IPS DF 6.9 (cell line): ENCODE measurements at regions not wholly inside any gene's neighbourhood (a gene's known extent, or its start where the extent isn't known, plus 50 kb on each side); places are given as distances from the start of the nearest gene placed in this dataset.
"Not testable (repeated sequence)": the region's sequence is repeated elsewhere in the genome, so short reads cannot be mapped to it uniquely, and the experiment has no call there.

ENCODE experiments used
- DNase-seq: peaks from one replicate; pipeline ENCODE4 v3.0.0-alpha.2; 2013; ENCODE audit warnings: low read depth, low spot score
- H3K27ac ChIP-seq: one replicate; pipeline ENCODE4 v1.5.1; 2013; ENCODE audit warnings: low read length, control low read depth
- H3K27me3 ChIP-seq: 2 replicates; pipeline ENCODE4 v1.6.1; 2013; ENCODE audit warnings: mild to moderate bottlenecking, low read length; ENCODE audit not compliant: control insufficient read depth, insufficient read depth
- H3K36me3 ChIP-seq: 2 replicates; pipeline ENCODE4 v1.6.1; 2013; ENCODE audit warnings: low read length; ENCODE audit not compliant: control insufficient read depth, insufficient read depth
- H3K4me1 ChIP-seq: 2 replicates; pipeline ENCODE4 v1.6.1; 2013; ENCODE audit warnings: low read length; ENCODE audit not compliant: control insufficient read depth, insufficient read depth
- H3K4me3 ChIP-seq: 2 replicates; pipeline ENCODE4 v1.5.1; 2013; ENCODE audit warnings: mild to moderate bottlenecking, low read length
- H3K9me3 ChIP-seq: 2 replicates; pipeline ENCODE4 v1.6.1; 2013; ENCODE audit warnings: low read length, inconsistent platforms; ENCODE audit not compliant: control insufficient read depth, insufficient read depth
- WGBS: extraction: QIAGEN DNeasy Blood & Tissue Kit; methylation state at CpG from one replicate; pipeline ENCODE4 v1.1.7; 2013; ENCODE audit warnings: mixed read lengths, missing lambda C conversion rate; ENCODE audit not compliant: insufficient read length, insufficient coverage; 5-methylcytosine and 5-hydroxymethylcytosine counted together

- H3K36me3 ChIP-seq = no peaks in the 10 kb centered on the region
- no peak for DNase-seq
- H3K9me3 ChIP-seq = no peaks in the 10 kb centered on the region
- no peaks in the 10 kb centered on the region for H3K27me3 ChIP-seq
- WGBS = no CpG with 5 or more reads among the region's 3 CpGs
- no peaks in the 10 kb centered on the region for H3K4me1 ChIP-seq
- no peak overlapping the region for H3K27ac ChIP-seq
- H3K4me3 ChIP-seq = no peak overlapping the region
These were observed 399.6 kb downstream of the NAF1 start for GRCh38 chr4:162767083-162767482.

- H3K27me3 ChIP-seq = no peaks in the 10 kb centered on the region
- 100% methylated on average over 1 of the region's 4 CpGs for WGBS
These were observed 404.7 kb downstream of the NAF1 start for GRCh38 chr4:162761965-162762364.

GRCh38 chr4:162740228-162740627 lies 426.5 kb downstream of the NAF1 start:
- no CpG with 5 or more reads among the region's 11 CpGs for WGBS
- H3K36me3 ChIP-seq, H3K9me3 ChIP-seq, H3K27me3 ChIP-seq, H3K27ac ChIP-seq, DNase-seq, H3K4me3 ChIP-seq, H3K4me1 ChIP-seq: not testable (repeated sequence)

More at GRCh38 chr4:162761965-162762364, 404.7 kb downstream of the NAF1 start:
- Histone ChIP-seq H3K4me3 (no peak overlapping the region), H3K9me3 (no peaks in the 10 kb centered on the region), H3K4me1 (no peaks in the 10 kb centered on the region), H3K36me3 (no peaks in the 10 kb centered on the region), H3K27ac (no peak overlapping the region)
- no peak for DNase-seq

GRCh38 chr4:162739596-162739995 lies 427.1 kb downstream of the NAF1 start:
- not testable (repeated sequence) for H3K4me1 ChIP-seq

GRCh38 chr4:162732876-162733275 lies 433.8 kb downstream of the NAF1 start:
- H3K4me1 ChIP-seq = no peaks in the 10 kb centered on the region
- DNase-seq = no peak
- no peaks in the 10 kb centered on the region for H3K9me3 ChIP-seq
- H3K27ac ChIP-seq = no peak overlapping the region
- H3K36me3 ChIP-seq = no peaks in the 10 kb centered on the region
- H3K4me3 ChIP-seq = no peak overlapping the region
- no CpG with 5 or more reads among the region's 6 CpGs for WGBS
- no peaks in the 10 kb centered on the region for H3K27me3 ChIP-seq

More at GRCh38 chr4:162739596-162739995, 427.1 kb downstream of the NAF1 start:
- not testable (repeated sequence) for H3K27ac ChIP-seq, H3K36me3 ChIP-seq, DNase-seq, H3K27me3 ChIP-seq, H3K4me3 ChIP-seq, H3K9me3 ChIP-seq
- WGBS = no CpG with 5 or more reads among the region's 32 CpGs

GRCh38 chr4:162727766-162728165 lies 438.9 kb downstream of the NAF1 start:
- H3K27ac ChIP-seq = no peak overlapping the region

GRCh38 chr4:162727232-162727631 lies 439.5 kb downstream of the NAF1 start:
- no peaks in the 10 kb centered on the region for H3K4me1 ChIP-seq
- no peaks in the 10 kb centered on the region for H3K36me3 ChIP-seq
- H3K4me3 ChIP-seq = no peak overlapping the region
- no peaks in the 10 kb centered on the region for H3K9me3 ChIP-seq
- DNase-seq = no peak
- no peak overlapping the region for H3K27ac ChIP-seq
- no peaks in the 10 kb centered on the region for H3K27me3 ChIP-seq
- WGBS = no CpG with 5 or more reads among the region's 8 CpGs

More at GRCh38 chr4:162727766-162728165, 438.9 kb downstream of the NAF1 start:
- Histone ChIP-seq H3K27me3 (no peaks in the 10 kb centered on the region), H3K36me3 (no peaks in the 10 kb centered on the region), H3K4me3 (no peak overlapping the region), H3K4me1 (no peaks in the 10 kb centered on the region), H3K9me3 (no peaks in the 10 kb centered on the region)
- DNase-seq = no peak

GRCh38 chr4:162715401-162715800 lies 451.3 kb downstream of the NAF1 start:
- no peaks in the 10 kb centered on the region for H3K4me1 ChIP-seq
- no peaks in the 10 kb centered on the region for H3K9me3 ChIP-seq
- no peak overlapping the region for H3K27ac ChIP-seq
- no peaks in the 10 kb centered on the region for H3K36me3 ChIP-seq
- no peak for DNase-seq
- WGBS = no CpG with 5 or more reads among the region's 3 CpGs
- no peak overlapping the region for H3K4me3 ChIP-seq
- no peaks in the 10 kb centered on the region for H3K27me3 ChIP-seq

- no peak for DNase-seq
These were observed 458.7 kb downstream of the NAF1 start for GRCh38 chr4:162707962-162708361.

GRCh38 chr4:162706632-162707031 lies 460.1 kb downstream of the NAF1 start:
- no peak overlapping the region for H3K27ac ChIP-seq

More at GRCh38 chr4:162707962-162708361, 458.7 kb downstream of the NAF1 start:
- H3K27me3 ChIP-seq = no peaks in the 10 kb centered on the region
- no peaks in the 10 kb centered on the region for H3K36me3 ChIP-seq
- H3K27ac ChIP-seq = no peak overlapping the region
- no peak overlapping the region for H3K4me3 ChIP-seq
- H3K9me3 ChIP-seq = no peaks in the 10 kb centered on the region
- H3K4me1 ChIP-seq = no peaks in the 10 kb centered on the region

GRCh38 chr4:162706051-162706450 lies 460.6 kb downstream of the NAF1 start:
- Histone ChIP-seq H3K36me3 (no peaks in the 10 kb centered on the region), H3K4me1 (no peaks in the 10 kb centered on the region), H3K4me3 (no peak overlapping the region), H3K27me3 (no peaks in the 10 kb centered on the region), H3K9me3 (no peaks in the 10 kb centered on the region), H3K27ac (no peak overlapping the region)
- no CpG with 5 or more reads among the region's 1 CpG for WGBS
- no peak for DNase-seq

More at GRCh38 chr4:162706632-162707031, 460.1 kb downstream of the NAF1 start:
- DNase-seq = no peak
- no CpG with 5 or more reads among the region's 1 CpG for WGBS
- H3K4me3 ChIP-seq = no peak overlapping the region
- H3K36me3 ChIP-seq = no peaks in the 10 kb centered on the region
- no peaks in the 10 kb centered on the region for H3K9me3 ChIP-seq
- no peaks in the 10 kb centered on the region for H3K4me1 ChIP-seq
- no peaks in the 10 kb centered on the region for H3K27me3 ChIP-seq
